ENCODE measurements at regions not wholly inside any gene's neighbourhood (a gene's known extent, or its start where the extent isn't known, plus 50 kb on each side); places are given as distances from the start of the nearest gene placed in this dataset.

GRCh38 chr12:28135801-28136439 is 54.3 kb upstream of the CCDC91 start:
- H3K9me2 ChIP-seq (ENCODE audit: insufficient read depth, low read length): no peaks in the 10 kb centered on the region
- no peak overlapping the region for H3K27ac ChIP-seq (ENCODE audit: low read depth, low read length, poor library complexity, severe bottlenecking)
- TF ChIP-seq, protein P1, sequence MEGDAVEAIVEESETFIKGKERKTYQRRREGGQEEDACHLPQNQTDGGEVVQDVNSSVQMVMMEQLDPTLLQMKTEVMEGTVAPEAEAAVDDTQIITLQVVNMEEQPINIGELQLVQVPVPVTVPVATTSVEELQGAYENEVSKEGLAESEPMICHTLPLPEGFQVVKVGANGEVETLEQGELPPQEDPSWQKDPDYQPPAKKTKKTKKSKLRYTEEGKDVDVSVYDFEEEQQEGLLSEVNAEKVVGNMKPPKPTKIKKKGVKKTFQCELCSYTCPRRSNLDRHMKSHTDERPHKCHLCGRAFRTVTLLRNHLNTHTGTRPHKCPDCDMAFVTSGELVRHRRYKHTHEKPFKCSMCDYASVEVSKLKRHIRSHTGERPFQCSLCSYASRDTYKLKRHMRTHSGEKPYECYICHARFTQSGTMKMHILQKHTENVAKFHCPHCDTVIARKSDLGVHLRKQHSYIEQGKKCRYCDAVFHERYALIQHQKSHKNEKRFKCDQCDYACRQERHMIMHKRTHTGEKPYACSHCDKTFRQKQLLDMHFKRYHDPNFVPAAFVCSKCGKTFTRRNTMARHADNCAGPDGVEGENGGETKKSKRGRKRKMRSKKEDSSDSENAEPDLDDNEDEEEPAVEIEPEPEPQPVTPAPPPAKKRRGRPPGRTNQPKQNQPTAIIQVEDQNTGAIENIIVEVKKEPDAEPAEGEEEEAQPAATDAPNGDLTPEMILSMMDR (conservative IDR thresholded peaks at IDR 0.05; ENCODE audit: low read length): no peak
- no peak for TF ChIP-seq EZH2phosphoT487 (IDR thresholded peaks at IDR 0.05; ENCODE audit: borderline replicate concordance, low read depth, low read length)
- DNase-seq (ENCODE audit: low spot score): no peak
- no peak overlapping the region for H3K4me3 ChIP-seq (ENCODE audit: low read depth, low read length, poor library complexity, severe bottlenecking)
- H3K36me3 ChIP-seq (ENCODE audit: insufficient read depth, low read length): no peaks in the 10 kb centered on the region
- ChIA-PET CTCF (ENCODE audit: unreplicated experiment) (no interaction called here), POLR2A (interaction anchor here (0.9 kb wide), 1 partner anchor 24 kb away, joined by 4 read pairs; no protein-coding TSS in a partner anchor)
- no TSS peak for BruUV-seq (replicated peaks)
- H3K9me3 ChIP-seq (ENCODE audit: low read length): no peaks in the 10 kb centered on the region
- no peak overlapping the region for H3K4me2 ChIP-seq (ENCODE audit: low read length)
- no peaks in the 10 kb centered on the region for H3K79me2 ChIP-seq (ENCODE audit: insufficient read depth, low read depth, low read length)
- intact Hi-C loops (cut with micrococcal nuclease; ENCODE audit: unreplicated experiment): no loop called here
- no peaks in the 10 kb centered on the region for H3K4me1 ChIP-seq (ENCODE audit: insufficient read depth, low read length, poor library complexity, severe bottlenecking)
- H4K20me1 ChIP-seq (ENCODE audit: insufficient read depth, low read length): no peaks in the 10 kb centered on the region
- H2AFZ ChIP-seq (ENCODE audit: low read length): no peak overlapping the region

- Histone ChIP-seq H3K79me2 (ENCODE audit: insufficient read depth, low read depth, low read length) (no peaks in the 10 kb centered on the region), H3K36me3 (ENCODE audit: insufficient read depth, low read length) (no peaks in the 10 kb centered on the region), H3K4me2 (ENCODE audit: low read length) (no peak overlapping the region), H3K4me1 (ENCODE audit: insufficient read depth, low read length, poor library complexity, severe bottlenecking) (no peaks in the 10 kb centered on the region), H2AFZ (ENCODE audit: low read length) (no peak overlapping the region), H4K20me1 (ENCODE audit: insufficient read depth, low read length) (no peaks in the 10 kb centered on the region), H3K4me3 (ENCODE audit: low read depth, low read length, poor library complexity, severe bottlenecking) (no peak overlapping the region), H3K9me2 (ENCODE audit: insufficient read depth, low read length) (no peaks in the 10 kb centered on the region), H3K9me3 (ENCODE audit: low read length) (no peaks in the 10 kb centered on the region), H3K27ac (ENCODE audit: low read depth, low read length, poor library complexity, severe bottlenecking) (no peak overlapping the region)
- DNase-seq (ENCODE audit: low spot score): no peak
- no TSS peak for BruUV-seq (replicated peaks)
- POLR2A ChIA-PET: no interaction called here
- no peak for TF ChIP-seq EZH2phosphoT487 (IDR thresholded peaks at IDR 0.05; ENCODE audit: borderline replicate concordance, low read depth, low read length)
- TF ChIP-seq, protein P1 (conservative IDR thresholded peaks at IDR 0.05; ENCODE audit: low read length): no peak
- CTCF ChIA-PET (ENCODE audit: unreplicated experiment): no interaction called here
- intact Hi-C loops (cut with micrococcal nuclease; ENCODE audit: unreplicated experiment): no loop called here
Observed at GRCh38 chr12:28137414-28137813, 52.8 kb upstream of the CCDC91 start.

DNA sequence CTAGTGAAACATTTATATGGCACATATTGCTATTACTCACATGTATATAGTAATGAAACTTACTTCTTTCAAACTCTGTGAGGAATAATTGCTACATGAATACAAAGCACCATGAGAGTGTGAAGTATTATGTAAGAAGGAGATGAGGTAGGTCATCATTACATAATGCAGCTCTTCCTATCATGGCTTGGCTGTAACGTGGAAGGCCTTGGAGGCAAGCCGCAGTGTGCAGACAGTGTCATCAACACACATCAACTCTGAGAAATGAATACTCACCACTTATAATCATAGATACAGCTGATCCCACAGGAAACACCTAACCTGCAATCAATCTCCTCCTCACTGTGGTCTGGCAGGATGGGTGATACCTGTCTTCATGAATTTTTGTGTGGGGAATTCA is 49.9 kb upstream of the CCDC91 start:
- ChIA-PET POLR2A (no interaction called here), CTCF (ENCODE audit: unreplicated experiment) (no interaction called here)
- intact Hi-C loops (cut with micrococcal nuclease; ENCODE audit: unreplicated experiment): no loop called here
- no peak for TF ChIP-seq EZH2phosphoT487 (IDR thresholded peaks at IDR 0.05; ENCODE audit: borderline replicate concordance, low read depth, low read length)
- TF ChIP-seq, protein P1 (conservative IDR thresholded peaks at IDR 0.05; ENCODE audit: low read length): no peak
- Histone ChIP-seq H4K20me1 (ENCODE audit: insufficient read depth, low read length) (no peaks in the 10 kb centered on the region), H3K9me3 (ENCODE audit: low read length) (no peaks in the 10 kb centered on the region), H3K9me2 (ENCODE audit: insufficient read depth, low read length) (no peaks in the 10 kb centered on the region), H3K27ac (ENCODE audit: low read depth, low read length, poor library complexity, severe bottlenecking) (no peak overlapping the region), H3K36me3 (ENCODE audit: insufficient read depth, low read length) (no peaks in the 10 kb centered on the region), H3K4me3 (ENCODE audit: low read depth, low read length, poor library complexity, severe bottlenecking) (no peak overlapping the region), H3K4me1 (ENCODE audit: insufficient read depth, low read length, poor library complexity, severe bottlenecking) (no peaks in the 10 kb centered on the region), H3K79me2 (ENCODE audit: insufficient read depth, low read depth, low read length) (no peaks in the 10 kb centered on the region), H3K4me2 (ENCODE audit: low read length) (no peak overlapping the region), H2AFZ (ENCODE audit: low read length) (no peak overlapping the region)
- DNase-seq (ENCODE audit: low spot score): no peak
- BruUV-seq (replicated peaks): no TSS peak

Data from OCI-LY7 (cell line).